Gastroesophageal sphincter (tissue), 4 donors: ENCODE measurements at regions not wholly inside any gene's neighbourhood (a gene's known extent, or its start where the extent isn't known, plus 50 kb on each side); places are given as distances from the start of the nearest gene placed in this dataset.

ENCODE experiments used
- ATAC-seq: fragments of 150-250 bp; one replicate; pipeline ENCODE4 v1.9.1; 2016; ENCODE audit warnings: mild to moderate bottlenecking, moderate library complexity
- H3K27ac ChIP-seq, 4 donors: fragments of 200-600 bp; sonication (generic) in 3 of 4; 1 replicate in 3 of 4; 2 replicates in 1 of 4; pipeline ENCODE4 v1.5.1; 2016 to 2019
- H3K27me3 ChIP-seq: fragments of 200-600 bp; sonication (generic); one replicate; pipeline ENCODE4 v1.5.1; 2019
- H3K36me3 ChIP-seq, 2 donors: fragments of 200-600 bp; sonication (generic); one replicate each; pipeline ENCODE4 v1.5.1; 2019; ENCODE audit warnings: control low read depth in 1 of 2
- H3K4me1 ChIP-seq, 3 donors: fragments of 200-600 bp; sonication (generic); 1 replicate in 2 of 3; 2 replicates in 1 of 3; pipeline ENCODE4 v1.5.1; 2016 to 2019; ENCODE audit warnings: control low read depth in 2 of 3
- H3K4me3 ChIP-seq, 2 donors: fragments of 200-600 bp; sonication (generic); one replicate each; pipeline ENCODE4 v1.5.1; 2019; ENCODE audit warnings: mild to moderate bottlenecking in 1 of 2, moderate library complexity in 1 of 2
- H3K9me3 ChIP-seq, 3 donors: fragments of 200-600 bp; sonication (generic); one replicate each; pipeline ENCODE4 v1.5.1; 2017 to 2019; ENCODE audit warnings: control low read depth in 2 of 3
- CTCF ChIP-seq, 4 experiments: fragments of 200-600 bp in 2 of 4; fragments of 450-650 bp in 2 of 4; sonication (generic) in 1 of 4; IDR thresholded peaks; one replicate each; pipeline ENCODE4 v1.5.1; 2017 to 2019; ENCODE audit warnings: antibody characterized with exemption in 4 of 4, mild to moderate bottlenecking in 2 of 4, moderate library complexity in 2 of 4
- EP300 ChIP-seq: sonication (generic); formaldehyde crosslinking; IDR thresholded peaks from one replicate; pipeline ENCODE4 v1.6.1; 2017; ENCODE audit warnings: antibody characterized with exemption, mild to moderate bottlenecking
- POLR2A ChIP-seq, 2 donors: fragments of 450-650 bp; IDR thresholded peaks; one replicate each; pipeline ENCODE4 v1.6.1; 2017; ENCODE audit warnings: antibody characterized with exemption in 2 of 2, mild to moderate bottlenecking in 2 of 2, moderate library complexity in 1 of 2
- POLR2AphosphoS5 ChIP-seq: sonication (generic); formaldehyde crosslinking; IDR thresholded peaks from one replicate; pipeline ENCODE4 v1.6.1; 2017; ENCODE audit warnings: antibody characterized with exemption
- whole genome bisulfite sequencing, 2 donors: methylation state at CpG; one replicate each; pipeline ENCODE4 v1.1.5; 2018; ENCODE audit warnings: low coverage in 1 of 2; 5-methylcytosine and 5-hydroxymethylcytosine counted together

GRCh38 chrX:5536261-5536660 lies 692.4 kb downstream of the NLGN4X start:
- Histone ChIP-seq H3K4me1 (no peaks in the 10 kb centered on the region), H3K36me3 (no peaks in the 10 kb centered on the region), H3K27ac (no peak overlapping the region), H3K27me3 (no peaks in the 10 kb centered on the region), H3K4me3 (no peak overlapping the region), H3K9me3 (no peaks in the 10 kb centered on the region)
- 78 to 84% methylated on average over 3 of the region's 3 CpGs for WGBS, 2 donors
- no peak for ATAC-seq
- TF ChIP-seq CTCF (IDR thresholded peaks at IDR 0.05), result no peak
- no peak for TF ChIP-seq POLR2AphosphoS5
- TF ChIP-seq EP300, result no peak
- TF ChIP-seq POLR2A (IDR thresholded peaks at IDR 0.05), result no peak

- ATAC-seq, result no peak
- Histone ChIP-seq H3K36me3 (no peaks in the 10 kb centered on the region), H3K4me1 (no peaks in the 10 kb centered on the region), H3K9me3 (no peaks in the 10 kb centered on the region), H3K27ac (no peak overlapping the region), H3K4me3 (no peak overlapping the region), H3K27me3 (no peaks in the 10 kb centered on the region)
- TF ChIP-seq CTCF (IDR thresholded peaks at IDR 0.05), result no peak
- TF ChIP-seq EP300, result no peak
- TF ChIP-seq POLR2AphosphoS5, result no peak
- TF ChIP-seq POLR2A (IDR thresholded peaks at IDR 0.05), result no peak
- 81 to 88% methylated on average over 3 to 4 of the region's 5 CpGs for WGBS, 2 donors
Observed at GRCh38 chrX:5528057-5528456, 700.6 kb downstream of the NLGN4X start.

- 33 to 63% methylated on average over 1 of the region's 2 CpGs for WGBS, 2 donors
- Histone ChIP-seq H3K9me3 (no peaks in the 10 kb centered on the region), H3K36me3 (no peaks in the 10 kb centered on the region), H3K27ac (no peak overlapping the region), H3K4me1 (no peaks in the 10 kb centered on the region), H3K4me3 (no peak overlapping the region), H3K27me3 (no peaks in the 10 kb centered on the region)
- ATAC-seq, result no peak
- no peak for TF ChIP-seq EP300
Observed at GRCh38 chrX:5526191-5526590, 702.5 kb downstream of the NLGN4X start.

- no peak for TF ChIP-seq POLR2A (IDR thresholded peaks at IDR 0.05)
- no peak for TF ChIP-seq CTCF (IDR thresholded peaks at IDR 0.05)
- no peak for TF ChIP-seq EP300
- no peak for TF ChIP-seq POLR2AphosphoS5
- ATAC-seq, result no peak
- 30 to 73% methylated on average over 6 to 7 of the region's 8 CpGs for WGBS, 2 donors
Observed at GRCh38 chrX:5490786-5491563, 737.7 kb downstream of the NLGN4X start.

GRCh38 chrX:5474282-5474681 lies 754.4 kb downstream of the NLGN4X start:
- WGBS, 2 donors, result 80 to 87% methylated on average over 2 to 4 of the region's 4 CpGs
- H3K4me1 ChIP-seq, result no peaks in the 10 kb centered on the region
- H3K4me3 ChIP-seq, result no peak overlapping the region
- no peak overlapping the region for H3K27ac ChIP-seq
- H3K9me3 ChIP-seq, result no peaks in the 10 kb centered on the region
- H3K36me3 ChIP-seq, result no peaks in the 10 kb centered on the region
- H3K27me3 ChIP-seq, result no peaks in the 10 kb centered on the region
- TF ChIP-seq EP300, result no peak
- TF ChIP-seq POLR2AphosphoS5, result no peak
- no peak for TF ChIP-seq CTCF (IDR thresholded peaks at IDR 0.05)
- no peak for TF ChIP-seq POLR2A (IDR thresholded peaks at IDR 0.05)
- ATAC-seq, result no peak

More at GRCh38 chrX:5490786-5491563, 737.7 kb downstream of the NLGN4X start:
- Histone ChIP-seq H3K4me3 (no peak overlapping the region), H3K27ac (no peak overlapping the region), H3K27me3 (no peaks in the 10 kb centered on the region), H3K4me1 (no peaks in the 10 kb centered on the region), H3K9me3 (no peaks in the 10 kb centered on the region), H3K36me3 (no peaks in the 10 kb centered on the region)
